ENCODE measurements at regions not wholly inside any gene's neighbourhood (a gene's known extent, or its start where the extent isn't known, plus 50 kb on each side); places are given as distances from the start of the nearest gene placed in this dataset.
"Not testable (repeated sequence)": the region's sequence is repeated elsewhere in the genome, so short reads cannot be mapped to it uniquely, and the experiment has no call there.

- no peak for DNase-seq (ENCODE audit: unreplicated experiment)
- CTCF ChIA-PET, result interaction anchor here (1.6 kb wide), 1 partner anchor 98 kb away, joined by 5 read pairs; no protein-coding TSS in a partner anchor
- no peak for TF ChIP-seq CTCF (IDR thresholded peaks at IDR 0.05; ENCODE audit: unreplicated experiment)
- no peak overlapping the region for H3K27ac Mint-ChIP-seq (ENCODE audit: low read depth, unreplicated experiment)
- H3K36me3 Mint-ChIP-seq (ENCODE audit: insufficient read depth, unreplicated experiment), result no peaks in the 10 kb centered on the region
- POLR2A ChIA-PET, result no interaction called here
- no TSS peak for BruUV-seq (replicated peaks)
- intact Hi-C loops (cut with micrococcal nuclease), result no loop called here
- H3K4me3 Mint-ChIP-seq (ENCODE audit: unreplicated experiment), result no peak overlapping the region
- H3K27me3 Mint-ChIP-seq (ENCODE audit: insufficient read depth, unreplicated experiment), result no peaks in the 10 kb centered on the region
- no peaks in the 10 kb centered on the region for H3K9me3 Mint-ChIP-seq (ENCODE audit: unreplicated experiment)
- no peaks in the 10 kb centered on the region for H3K4me1 Mint-ChIP-seq (ENCODE audit: insufficient read depth, unreplicated experiment)
These were observed 785.2 kb downstream of the KCNA4 start for GRCh38 chr11:29231586-29231985.

GRCh38 chr11:29227811-29228210 lies 789.0 kb downstream of the KCNA4 start:
- no peaks in the 10 kb centered on the region for H3K36me3 Mint-ChIP-seq (ENCODE audit: insufficient read depth, unreplicated experiment)
- H3K27ac Mint-ChIP-seq (ENCODE audit: low read depth, unreplicated experiment), result no peak overlapping the region
- H3K4me3 Mint-ChIP-seq (ENCODE audit: unreplicated experiment), result no peak overlapping the region
- no TSS peak for BruUV-seq (replicated peaks)
- DNase-seq (ENCODE audit: unreplicated experiment), result no peak
- no peak for TF ChIP-seq CTCF (IDR thresholded peaks at IDR 0.05; ENCODE audit: unreplicated experiment)
- no peaks in the 10 kb centered on the region for H3K9me3 Mint-ChIP-seq (ENCODE audit: unreplicated experiment)
- ChIA-PET CTCF (interaction anchor here (0.6 to 1.0 kb wide), 3 partner anchors 106 to 1467 kb away, joined by 3 read pairs; no protein-coding TSS in a partner anchor), POLR2A (no interaction called here)
- no peaks in the 10 kb centered on the region for H3K27me3 Mint-ChIP-seq (ENCODE audit: insufficient read depth, unreplicated experiment)
- no peaks in the 10 kb centered on the region for H3K4me1 Mint-ChIP-seq (ENCODE audit: insufficient read depth, unreplicated experiment)
- intact Hi-C loops (cut with micrococcal nuclease), result no loop called here

GRCh38 chr11:29224739-29225384 lies 792.0 kb downstream of the KCNA4 start:
- no peak overlapping the region for H3K4me3 Mint-ChIP-seq (ENCODE audit: unreplicated experiment)
- H3K27ac Mint-ChIP-seq (ENCODE audit: low read depth, unreplicated experiment), result no peak overlapping the region
- ChIA-PET POLR2A (interaction anchor here (0.6 kb wide), 1 partner anchor 24 kb away, joined by 3 read pairs; no protein-coding TSS in a partner anchor), CTCF (no interaction called here)
- H3K9me3 Mint-ChIP-seq (ENCODE audit: unreplicated experiment), result no peaks in the 10 kb centered on the region
- intact Hi-C loops (cut with micrococcal nuclease), result no loop called here
- no peak for TF ChIP-seq CTCF (IDR thresholded peaks at IDR 0.05; ENCODE audit: unreplicated experiment)
- no peaks in the 10 kb centered on the region for H3K36me3 Mint-ChIP-seq (ENCODE audit: insufficient read depth, unreplicated experiment)
- H3K27me3 Mint-ChIP-seq (ENCODE audit: insufficient read depth, unreplicated experiment), result no peaks in the 10 kb centered on the region
- H3K4me1 Mint-ChIP-seq (ENCODE audit: insufficient read depth, unreplicated experiment), result no peaks in the 10 kb centered on the region
- DNase-seq (ENCODE audit: unreplicated experiment), result no peak
- no TSS peak for BruUV-seq (replicated peaks)

- BruUV-seq (replicated peaks); H3K27me3 Mint-ChIP-seq (ENCODE audit: insufficient read depth, unreplicated experiment); POLR2A ChIA-PET; H3K4me3 Mint-ChIP-seq (ENCODE audit: unreplicated experiment); H3K4me1 Mint-ChIP-seq (ENCODE audit: insufficient read depth, unreplicated experiment); intact Hi-C loops (cut with micrococcal nuclease); DNase-seq (ENCODE audit: unreplicated experiment); H3K27ac Mint-ChIP-seq (ENCODE audit: low read depth, unreplicated experiment); H3K36me3 Mint-ChIP-seq (ENCODE audit: insufficient read depth, unreplicated experiment): not testable (repeated sequence)
- H3K9me3 Mint-ChIP-seq (ENCODE audit: unreplicated experiment), result peaks cover 13% of the 10 kb centered on the region
- CTCF ChIA-PET, result interaction anchor here (0.7 kb wide), 1 partner anchor 1437 kb away, joined by 4 read pairs; no protein-coding TSS in a partner anchor
These were observed 797.3 kb downstream of the KCNA4 start for GRCh38 chr11:29219531-29219930.
